H9 (cell line): ENCODE measurements at regions not wholly inside any gene's neighbourhood (a gene's known extent, or its start where the extent isn't known, plus 50 kb on each side); places are given as distances from the start of the nearest gene placed in this dataset.

Experiments used
- DNase-seq: peaks from one replicate; pipeline ENCODE4 v3.0.0-alpha.2; 2017
- H2AFZ ChIP-seq: one replicate; pipeline ENCODE4 v1.6.1; 2013; ENCODE audit warnings: mild to moderate bottlenecking, low read length, control low read depth, moderate library complexity
- H2AK5ac ChIP-seq: 2 replicates; pipeline ENCODE4 v1.6.1; 2013; ENCODE audit warnings: low read length, control low read depth, mixed read lengths; ENCODE audit not compliant: insufficient read length
- H2BK120ac ChIP-seq: one replicate; pipeline ENCODE4 v1.6.1; 2013; ENCODE audit warnings: low read depth, mild to moderate bottlenecking, low read length, control low read depth, inconsistent platforms; ENCODE audit not compliant: poor library complexity, severe bottlenecking
- H2BK12ac ChIP-seq: 2 replicates; pipeline ENCODE4 v1.6.1; 2013; ENCODE audit warnings: low read length, control low read depth, mixed read lengths, low read depth; ENCODE audit not compliant: insufficient read length
- H2BK15ac ChIP-seq: 2 replicates; pipeline ENCODE4 v1.6.1; 2013; ENCODE audit warnings: low read depth, low read length, control low read depth
- H2BK20ac ChIP-seq: one replicate; pipeline ENCODE4 v1.6.1; 2013; ENCODE audit warnings: low read depth, mild to moderate bottlenecking, low read length, control low read depth, inconsistent platforms; ENCODE audit not compliant: poor library complexity, severe bottlenecking
- H2BK5ac ChIP-seq: 2 replicates; pipeline ENCODE4 v1.6.1; 2013; ENCODE audit warnings: low read length, control low read depth, mixed read lengths; ENCODE audit not compliant: insufficient read length
- H3K14ac ChIP-seq: 2 replicates; pipeline ENCODE4 v1.6.1; 2013; ENCODE audit warnings: low read length, control low read depth; ENCODE audit not compliant: insufficient read depth
- H3K18ac ChIP-seq: 2 replicates; pipeline ENCODE4 v1.6.1; 2013; ENCODE audit warnings: low read depth, mild to moderate bottlenecking, mixed read lengths, low read length, control low read depth; ENCODE audit not compliant: insufficient read length
- H3K23ac ChIP-seq: 2 replicates; pipeline ENCODE4 v1.6.1; 2013; ENCODE audit warnings: low read length, control low read depth, mixed read lengths, low read depth; ENCODE audit not compliant: insufficient read length
- H3K23me2 ChIP-seq: 2 replicates; pipeline ENCODE4 v1.6.1; 2013; ENCODE audit warnings: low read depth, mild to moderate bottlenecking, mixed read lengths, low read length, control low read depth; ENCODE audit not compliant: insufficient read length, poor library complexity, severe bottlenecking
- H3K27ac ChIP-seq: 2 replicates; pipeline ENCODE4 v1.5.1; 2013; ENCODE audit warnings: low read length, control low read depth, mixed read lengths, low read depth; ENCODE audit not compliant: insufficient read length
- H3K27me3 ChIP-seq: 2 replicates; pipeline ENCODE4 v1.6.1; 2013; ENCODE audit warnings: low read length, control low read depth, inconsistent platforms; ENCODE audit not compliant: insufficient read depth
- H3K4ac ChIP-seq: 2 replicates; pipeline ENCODE4 v1.6.1; 2013; ENCODE audit warnings: low read depth, mild to moderate bottlenecking, control low read depth, inconsistent platforms, low read length, moderate library complexity
- H3K4me1 ChIP-seq: 2 replicates; pipeline ENCODE4 v1.6.1; 2013; ENCODE audit warnings: low read length, control low read depth, inconsistent platforms; ENCODE audit not compliant: insufficient read depth
- H3K4me2 ChIP-seq: 2 replicates; pipeline ENCODE4 v1.6.1; 2013; ENCODE audit warnings: low read length, control low read depth, mixed read lengths; ENCODE audit not compliant: insufficient read length, insufficient read depth
- H3K56ac ChIP-seq: 2 replicates; pipeline ENCODE4 v1.6.1; 2013; ENCODE audit warnings: low read depth, mild to moderate bottlenecking, mixed read lengths, low read length, control low read depth; ENCODE audit not compliant: insufficient read length
- H3K79me1 ChIP-seq: 2 replicates; pipeline ENCODE4 v1.6.1; 2013; ENCODE audit warnings: low read depth, mild to moderate bottlenecking, moderate library complexity, low read length, control low read depth, inconsistent platforms; ENCODE audit not compliant: insufficient read depth, poor library complexity, severe bottlenecking
- H3K79me2 ChIP-seq: 2 replicates; pipeline ENCODE4 v1.6.1; 2013; ENCODE audit warnings: low read length, control low read depth, inconsistent platforms; ENCODE audit not compliant: insufficient read depth
- H3K9ac ChIP-seq: 2 replicates; pipeline ENCODE4 v1.6.1; 2013; ENCODE audit warnings: low read length, control low read depth, mixed read lengths; ENCODE audit not compliant: insufficient read length; ENCODE audit errors: extremely low read depth
- H3K9me3 ChIP-seq: one replicate; pipeline ENCODE4 v1.6.1; 2013; ENCODE audit warnings: low read depth, low read length, inconsistent platforms; ENCODE audit not compliant: control insufficient read depth
- H3T11ph ChIP-seq: one replicate; pipeline ENCODE4 v1.6.1; 2013; ENCODE audit warnings: mild to moderate bottlenecking, low read length, control low read depth, inconsistent platforms
- H4K20me1 ChIP-seq: one replicate; pipeline ENCODE4 v1.6.1; 2013; ENCODE audit not compliant: control insufficient read depth, insufficient read length, insufficient read depth
- H4K5ac ChIP-seq: 2 replicates; pipeline ENCODE4 v1.6.1; 2013; ENCODE audit warnings: low read depth, mild to moderate bottlenecking, mixed read lengths, low read length, control low read depth; ENCODE audit not compliant: insufficient read length
- H4K8ac ChIP-seq: replicated peaks from 2 replicates; pipeline ENCODE4 v1.6.1; 2013; ENCODE audit warnings: low read length, control low read depth, mixed read lengths, low read depth; ENCODE audit not compliant: insufficient read length
- H4K91ac ChIP-seq: 2 replicates; pipeline ENCODE4 v1.6.1; 2013; ENCODE audit warnings: low read depth, mild to moderate bottlenecking, moderate library complexity, mixed read lengths, low read length, control low read depth; ENCODE audit not compliant: insufficient read length
- H3K27ac Mint-ChIP-seq, 3 experiments: 2 replicates in 2 of 3; 3 replicates in 1 of 3; pipeline ENCODE4 v1.8.0; 2020 to 2021; ENCODE audit warnings: mixed read lengths in 3 of 3, mild to moderate bottlenecking in 1 of 3, moderate library complexity in 1 of 3
- H3K27me3 Mint-ChIP-seq: 2 replicates; pipeline ENCODE4 v1.8.0; 2021; ENCODE audit warnings: low read depth, mild to moderate bottlenecking, moderate library complexity, mixed read lengths
- H3K36me3 Mint-ChIP-seq, 3 experiments: 2 replicates in 2 of 3; 3 replicates in 1 of 3; pipeline ENCODE4 v1.8.0; 2020 to 2021; ENCODE audit warnings: low read depth in 3 of 3, mixed read lengths in 3 of 3; ENCODE audit not compliant: insufficient read depth in 1 of 3
- H3K4me1 Mint-ChIP-seq, 2 experiments: 2 replicates each; pipeline ENCODE4 v1.8.0; 2020; ENCODE audit warnings: mixed read lengths in 2 of 2
- H3K4me3 Mint-ChIP-seq, 2 experiments: 2 replicates in 1 of 2; 3 replicates in 1 of 2; pipeline ENCODE4 v1.8.0; 2020 to 2021; ENCODE audit warnings: mild to moderate bottlenecking in 2 of 2, mixed read lengths in 2 of 2, moderate library complexity in 1 of 2
- H3K9me3 Mint-ChIP-seq, 2 experiments: 2 replicates in 1 of 2; 3 replicates in 1 of 2; pipeline ENCODE4 v1.8.0; 2020; ENCODE audit warnings: mild to moderate bottlenecking in 2 of 2, mixed read lengths in 2 of 2, moderate library complexity in 1 of 2
- WGBS: extraction: QIAGEN DNeasy Blood & Tissue Kit; methylation state at CpG from one replicate; pipeline ENCODE4 v1.1.7; 2013; ENCODE audit warnings: missing lambda C conversion rate, low lambda C conversion rate, mixed read lengths; ENCODE audit not compliant: insufficient read length; ENCODE audit errors: extremely low coverage; 5-methylcytosine and 5-hydroxymethylcytosine counted together
- TF ChIP-seq, protein P1 (sequence below): fragments of 200-600 bp; sonication (generic); conservative IDR thresholded peaks from 3 replicates; pipeline ENCODE4 v1.8.0; 2021; ENCODE audit warnings: antibody characterized with exemption, mild to moderate bottlenecking

- Mint-ChIP-seq H3K27me3 (no peaks in the 10 kb centered on the region; the same call in 1 of the 2 replicates), H3K4me3 (no peak overlapping the region)
Observed at GRCh38 chr21:22280851-22281250, 1282.6 kb downstream of the NCAM2 start.

More at GRCh38 chr21:22280851-22281250, 1282.6 kb downstream of the NCAM2 start:
- TF ChIP-seq, protein P1, sequence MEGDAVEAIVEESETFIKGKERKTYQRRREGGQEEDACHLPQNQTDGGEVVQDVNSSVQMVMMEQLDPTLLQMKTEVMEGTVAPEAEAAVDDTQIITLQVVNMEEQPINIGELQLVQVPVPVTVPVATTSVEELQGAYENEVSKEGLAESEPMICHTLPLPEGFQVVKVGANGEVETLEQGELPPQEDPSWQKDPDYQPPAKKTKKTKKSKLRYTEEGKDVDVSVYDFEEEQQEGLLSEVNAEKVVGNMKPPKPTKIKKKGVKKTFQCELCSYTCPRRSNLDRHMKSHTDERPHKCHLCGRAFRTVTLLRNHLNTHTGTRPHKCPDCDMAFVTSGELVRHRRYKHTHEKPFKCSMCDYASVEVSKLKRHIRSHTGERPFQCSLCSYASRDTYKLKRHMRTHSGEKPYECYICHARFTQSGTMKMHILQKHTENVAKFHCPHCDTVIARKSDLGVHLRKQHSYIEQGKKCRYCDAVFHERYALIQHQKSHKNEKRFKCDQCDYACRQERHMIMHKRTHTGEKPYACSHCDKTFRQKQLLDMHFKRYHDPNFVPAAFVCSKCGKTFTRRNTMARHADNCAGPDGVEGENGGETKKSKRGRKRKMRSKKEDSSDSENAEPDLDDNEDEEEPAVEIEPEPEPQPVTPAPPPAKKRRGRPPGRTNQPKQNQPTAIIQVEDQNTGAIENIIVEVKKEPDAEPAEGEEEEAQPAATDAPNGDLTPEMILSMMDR, result no peak
- Histone ChIP-seq H3K23ac (no peak overlapping the region), H2AK5ac (no peak overlapping the region), H3K56ac (no peak overlapping the region), H4K8ac (no peak overlapping the region), H2AFZ (no peak overlapping the region), H3K4me2 (no peak overlapping the region), H4K20me1 (no peaks in the 10 kb centered on the region), H2BK15ac (no peak overlapping the region), H2BK12ac (no peak overlapping the region), H3K4ac (no peak overlapping the region), H3K79me2 (no peaks in the 10 kb centered on the region), H2BK20ac (no peak overlapping the region), H4K91ac (no peak overlapping the region), H3K27ac (no peak overlapping the region), H3K9me3 (no peaks in the 10 kb centered on the region), H3K23me2 (no peaks in the 10 kb centered on the region), H3K4me1 (peaks cover 2% of the 10 kb centered on the region; the same call in 1 of the 2 replicates), H3K9ac (no peak overlapping the region), H3K14ac (no peak overlapping the region), H3K18ac (no peak overlapping the region), H3T11ph (no peak overlapping the region), H4K5ac (no peak overlapping the region), H3K27me3 (no peaks in the 10 kb centered on the region), H3K79me1 (no peaks in the 10 kb centered on the region), H2BK5ac (no peak overlapping the region), H2BK120ac (no peak overlapping the region)
- Mint-ChIP-seq H3K27ac (no peak overlapping the region), H3K9me3 (peaks cover 2 to 3% of the 10 kb centered on the region in 2 experiments), H3K36me3 (peaks cover 0 to 5% (median 2%) of the 10 kb centered on the region in 3 experiments; a peak in 5 of 7 replicates), H3K4me1 (peaks cover 9% of the 10 kb centered on the region in 2 experiments)
- no peak for DNase-seq
- WGBS, result no CpG with 5 or more reads among the region's 2 CpGs
